OCI-LY7 (cell line): ENCODE measurements at regions not wholly inside any gene's neighbourhood (a gene's known extent, or its start where the extent isn't known, plus 50 kb on each side); places are given as distances from the start of the nearest gene placed in this dataset.

Experiments
- BruUV-seq: library from RNA; stranded (reverse); fragments of 400-500 nt; replicated peaks from 2 replicates; lab custom pipeline; 2021; lab: Mats Ljungman, UMichigan
- CTCF ChIA-PET: fragments of 300-600 bp; sonication (Branson Sonifier 250); formaldehyde crosslinking; loops from one replicate; lab custom pipeline; 2022; ENCODE audit warnings: antibody characterized with exemption; ENCODE audit not compliant: unreplicated experiment; lab: Charles Lee
- POLR2A ChIA-PET: fragments of 300-600 bp; sonication (Branson Sonifier 250); formaldehyde crosslinking; loops from one replicate; lab custom pipeline; 2022; ENCODE audit warnings: antibody characterized with exemption; lab: Charles Lee
- DNase-seq: peaks from one replicate; pipeline ENCODE4 v3.0.0-alpha.2; 2015; ENCODE audit warnings: low spot score
- H2AFZ ChIP-seq: fragments of 200-600 bp; sonication (generic), shearing (Covaris generic); 2 replicates; pipeline ENCODE4 v1.6.1; 2014; ENCODE audit warnings: mild to moderate bottlenecking, antibody characterized with exemption, low read length, moderate library complexity
- H3K27ac ChIP-seq: fragments of 200-600 bp; sonication (generic); 2 replicates; pipeline ENCODE4 v1.5.1; 2014; ENCODE audit warnings: mixed run types, low read depth, mild to moderate bottlenecking, moderate library complexity, low read length, inconsistent platforms; ENCODE audit not compliant: poor library complexity, severe bottlenecking
- H3K36me3 ChIP-seq: fragments of 200-600 bp; sonication (generic); 2 replicates; pipeline ENCODE4 v1.6.1; 2014; ENCODE audit warnings: mild to moderate bottlenecking, antibody characterized with exemption, low read length, moderate library complexity, mixed read lengths; ENCODE audit not compliant: insufficient read depth
- H3K4me1 ChIP-seq: fragments of 200-600 bp; sonication (generic); 2 replicates; pipeline ENCODE4 v1.5.1; 2014; ENCODE audit warnings: mild to moderate bottlenecking, low read length; ENCODE audit not compliant: insufficient read depth, poor library complexity, severe bottlenecking
- H3K4me2 ChIP-seq: fragments of 200-600 bp; sonication (generic); 2 replicates; pipeline ENCODE4 v1.6.1; 2014; ENCODE audit warnings: mild to moderate bottlenecking, low read length
- H3K4me3 ChIP-seq: fragments of 200-600 bp; sonication (generic); 2 replicates; pipeline ENCODE4 v1.5.1; 2014; ENCODE audit warnings: mild to moderate bottlenecking, low read depth, low read length; ENCODE audit not compliant: poor library complexity, severe bottlenecking
- H3K79me2 ChIP-seq: fragments of 200-600 bp; sonication (generic); 2 replicates; pipeline ENCODE4 v1.6.1; 2016; ENCODE audit warnings: low read depth, mild to moderate bottlenecking, low read length, moderate library complexity, mixed read lengths; ENCODE audit not compliant: insufficient read depth
- H3K9me2 ChIP-seq: fragments of 200-600 bp; sonication (generic); 2 replicates; pipeline ENCODE4 v1.6.1; 2016; ENCODE audit warnings: mild to moderate bottlenecking, low read length, mixed read lengths; ENCODE audit not compliant: insufficient read depth
- H3K9me3 ChIP-seq: fragments of 200-600 bp; sonication (generic); 2 replicates; pipeline ENCODE4 v1.6.1; 2014; ENCODE audit warnings: mild to moderate bottlenecking, mixed run types, low read length, mixed read lengths
- H4K20me1 ChIP-seq: fragments of 200-600 bp; sonication (generic); 2 replicates; pipeline ENCODE4 v1.6.1; 2014; ENCODE audit warnings: mild to moderate bottlenecking, antibody characterized with exemption, low read length, moderate library complexity, mixed read lengths; ENCODE audit not compliant: insufficient read depth
- CTCF ChIP-seq: fragments of 200-600 bp; sonication (generic); conservative IDR thresholded peaks from 2 replicates; pipeline ENCODE4 v1.5.1; 2014; ENCODE audit warnings: mild to moderate bottlenecking, antibody characterized with exemption, low read length, moderate library complexity, mixed read lengths
- EZH2phosphoT487 ChIP-seq: fragments of 200-600 bp; sonication (generic); IDR thresholded peaks from 2 replicates; pipeline ENCODE4 v1.6.1; 2018; ENCODE audit warnings: low read depth, borderline replicate concordance, mild to moderate bottlenecking, mixed run types, antibody characterized with exemption, low read length, moderate library complexity, mixed read lengths
- intact Hi-C: fragments of 100-400 bp; cut with micrococcal nuclease; formaldehyde crosslinking; loops from one replicate; pipeline ENCODE4 v1.10.0; 2022; ENCODE audit not compliant: unreplicated experiment

DNA sequence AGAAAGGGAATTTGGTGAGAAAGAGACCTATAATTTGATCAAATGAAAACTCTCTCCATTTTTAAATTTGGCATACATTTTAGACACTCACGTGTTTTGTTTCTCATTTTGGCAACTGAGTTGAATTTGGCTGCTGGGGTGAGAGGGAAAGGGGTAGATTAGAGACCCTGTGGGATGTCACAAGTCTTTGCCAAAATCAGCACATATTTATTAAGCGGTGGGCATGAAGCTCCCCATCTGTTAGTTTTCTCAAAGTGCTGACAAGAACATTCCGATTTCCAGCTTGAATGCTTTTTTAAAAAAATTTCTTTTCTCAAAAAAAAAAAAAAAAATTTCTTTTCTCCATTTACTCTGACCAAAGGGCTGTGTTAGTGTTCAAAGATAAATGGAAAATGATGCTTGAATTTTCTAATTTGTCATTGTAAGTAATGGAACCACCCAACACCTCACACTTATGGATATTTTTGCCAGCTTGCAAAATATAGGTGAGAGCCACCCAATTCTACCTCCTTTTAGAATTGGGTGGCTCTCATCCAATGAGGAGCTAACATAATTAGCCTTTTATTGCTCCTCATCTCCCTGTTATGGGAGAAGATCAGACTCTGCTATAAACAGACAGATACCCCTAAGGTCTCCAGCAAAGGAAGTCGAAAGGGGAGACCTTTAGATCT is 222.9 kb upstream of the FN1 start:
- no peaks in the 10 kb centered on the region for H3K9me2 ChIP-seq
- BruUV-seq: no TSS peak
- no peaks in the 10 kb centered on the region for H3K9me3 ChIP-seq
- TF ChIP-seq CTCF: no peak
- no peak for TF ChIP-seq EZH2phosphoT487
- H3K79me2 ChIP-seq: no peaks in the 10 kb centered on the region
- no peaks in the 10 kb centered on the region for H3K36me3 ChIP-seq
- intact Hi-C loops: no loop called here
- H3K4me3 ChIP-seq: no peak overlapping the region
- H3K4me1 ChIP-seq: no peaks in the 10 kb centered on the region
- H4K20me1 ChIP-seq: no peaks in the 10 kb centered on the region
- no peak for DNase-seq
- CTCF ChIA-PET: no interaction called here
- H2AFZ ChIP-seq: no peak overlapping the region
- no peak overlapping the region for H3K4me2 ChIP-seq
- POLR2A ChIA-PET: interaction anchor here (0.6 kb wide), 3 partner anchors 19 to 1914 kb away, joined by 3 read pairs; no protein-coding TSS in a partner anchor
- no peak overlapping the region for H3K27ac ChIP-seq

DNA sequence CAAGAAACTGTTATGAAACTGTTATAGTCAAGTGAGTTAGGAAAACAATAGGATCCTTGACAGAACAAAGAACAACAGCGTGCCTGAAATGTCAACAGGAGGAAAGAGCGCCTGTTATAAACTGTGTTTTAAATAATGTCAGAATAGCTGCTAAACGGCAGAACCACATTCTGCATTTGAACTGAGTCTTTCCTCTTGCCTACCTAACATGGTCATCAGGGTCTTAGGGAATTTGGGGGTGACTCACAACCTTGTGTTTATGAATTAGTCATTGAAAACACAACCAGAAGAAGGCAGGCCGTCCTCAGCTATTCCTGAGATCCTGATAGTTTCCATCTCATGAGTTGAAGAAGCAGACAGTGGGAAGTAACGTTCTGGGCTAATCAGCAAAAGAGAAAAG is 222.0 kb upstream of the FN1 start:
- H3K4me2 ChIP-seq: no peak overlapping the region
- no peaks in the 10 kb centered on the region for H3K79me2 ChIP-seq
- no peak overlapping the region for H3K4me3 ChIP-seq
- no peaks in the 10 kb centered on the region for H3K9me3 ChIP-seq
- CTCF ChIA-PET: no interaction called here
- no peaks in the 10 kb centered on the region for H4K20me1 ChIP-seq
- POLR2A ChIA-PET: no interaction called here
- no peak overlapping the region for H2AFZ ChIP-seq
- no peak for TF ChIP-seq CTCF
- TF ChIP-seq EZH2phosphoT487: no peak
- no peaks in the 10 kb centered on the region for H3K4me1 ChIP-seq
- BruUV-seq: no TSS peak
- no peak overlapping the region for H3K27ac ChIP-seq
- no peaks in the 10 kb centered on the region for H3K36me3 ChIP-seq
- DNase-seq: no peak
- intact Hi-C loops: no loop called here
- H3K9me2 ChIP-seq: no peaks in the 10 kb centered on the region

DNA sequence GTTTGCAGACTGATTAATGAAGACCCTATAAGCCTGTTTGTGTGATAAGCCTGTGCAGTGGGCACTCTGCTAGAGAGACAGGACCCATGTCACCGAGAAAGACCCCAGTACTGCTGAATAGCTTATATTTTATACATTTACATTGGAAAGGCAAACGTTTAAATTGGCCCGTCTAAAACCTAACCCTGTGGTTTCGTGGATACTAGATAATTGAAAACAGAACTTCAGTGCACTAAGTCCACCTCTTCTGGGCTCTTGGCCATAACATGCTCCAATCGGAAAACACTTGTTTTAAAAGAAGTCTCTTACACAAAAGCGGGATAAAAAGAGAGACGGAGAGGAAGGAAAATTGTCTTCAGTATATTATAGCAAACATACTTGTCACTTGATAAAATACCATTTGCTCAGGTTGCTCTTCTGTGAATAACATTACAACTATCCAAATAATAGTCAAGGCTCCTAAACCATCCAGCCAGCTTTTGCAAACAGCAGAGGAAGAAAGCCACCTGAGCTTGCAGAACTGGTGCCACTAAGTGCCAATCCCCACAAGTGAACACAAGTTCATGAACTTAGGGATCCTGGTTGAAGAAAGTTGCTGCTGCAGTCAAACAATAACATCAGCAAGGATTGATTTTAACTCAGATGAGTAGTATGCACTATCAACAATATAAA is 218.4 kb upstream of the FN1 start:
- Histone ChIP-seq H3K27ac (no peak overlapping the region), H3K79me2 (no peaks in the 10 kb centered on the region), H3K36me3 (no peaks in the 10 kb centered on the region), H3K4me2 (no peak overlapping the region), H3K9me3 (no peaks in the 10 kb centered on the region), H3K4me3 (no peak overlapping the region), H4K20me1 (no peaks in the 10 kb centered on the region), H3K4me1 (no peaks in the 10 kb centered on the region), H2AFZ (no peak overlapping the region), H3K9me2 (no peaks in the 10 kb centered on the region)
- ChIA-PET POLR2A (interaction anchor here (0.6 kb wide), 1 partner anchor 526 kb away, joined by 3 read pairs; no protein-coding TSS in a partner anchor), CTCF (no interaction called here)
- DNase-seq: no peak
- TF ChIP-seq EZH2phosphoT487 (no peak), CTCF (no peak)
- intact Hi-C loops: no loop called here
- BruUV-seq: no TSS peak
